Panc1 (cell line): ENCODE measurements at regions not wholly inside any gene's neighbourhood (a gene's known extent, or its start where the extent isn't known, plus 50 kb on each side); places are given as distances from the start of the nearest gene placed in this dataset.

Experiments used
- ATAC-seq: fragments of 200-7000 bp; cut with Tn5 transposase; 2 replicates; pipeline ENCODE4 v1.9.1; 2020; ENCODE audit warnings: mild to moderate bottlenecking, moderate library complexity
- BruUV-seq: library from RNA; stranded (reverse); fragments of 400-500 nt; replicated peaks from 2 replicates; lab custom pipeline; 2021; lab: Mats Ljungman, UMichigan
- CTCF ChIA-PET: fragments of 300-600 bp; sonication (Branson Sonifier 250); formaldehyde crosslinking; loops from one replicate; lab custom pipeline; 2022; ENCODE audit warnings: antibody characterized with exemption; lab: Charles Lee
- POLR2A ChIA-PET: fragments of 300-600 bp; sonication (Branson Sonifier 250); formaldehyde crosslinking; loops from one replicate; lab custom pipeline; 2022; ENCODE audit warnings: antibody characterized with exemption; lab: Charles Lee
- DNase-seq: peaks from one replicate; pipeline ENCODE4 v3.0.0-alpha.2; 2010; ENCODE audit warnings: low read depth, low spot score
- H3K27ac ChIP-seq: 2 replicates; pipeline ENCODE4 v1.5.1; 2011; ENCODE audit warnings: mild to moderate bottlenecking, low read length, inconsistent platforms
- H3K27me3 ChIP-seq: fragments of 200-500 bp; sonication (Bioruptor generic); 2 replicates; pipeline ENCODE4 v1.6.0; 2014; ENCODE audit warnings: low read length, inconsistent platforms; ENCODE audit not compliant: control insufficient read depth, insufficient read depth
- H3K36me3 ChIP-seq: fragments of 200-500 bp; sonication (Bioruptor generic); 2 replicates; pipeline ENCODE4 v1.5.1; 2014; ENCODE audit warnings: inconsistent platforms, mild to moderate bottlenecking, low read length, moderate library complexity; ENCODE audit not compliant: control insufficient read depth, insufficient read depth
- H3K4me1 ChIP-seq: 2 replicates; pipeline ENCODE4 v1.5.1; 2011; ENCODE audit warnings: inconsistent platforms, mild to moderate bottlenecking, low read length, moderate library complexity; ENCODE audit not compliant: control insufficient read depth, insufficient read depth
- H3K4me3 ChIP-seq, 2 experiments: 2 replicates each; pipeline ENCODE4 v1.5.1; 2011 to 2012; ENCODE audit warnings: low read depth in 2 of 2, low read length in 2 of 2, mild to moderate bottlenecking in 2 of 2, inconsistent platforms in 1 of 2, moderate library complexity in 1 of 2
- H3K9me3 ChIP-seq: fragments of 200-500 bp; sonication (Bioruptor generic); 2 replicates; pipeline ENCODE4 v1.5.1; 2014; ENCODE audit warnings: low read depth, mild to moderate bottlenecking, inconsistent platforms, low read length, moderate library complexity; ENCODE audit not compliant: control insufficient read depth, insufficient read depth
- CTCF ChIP-seq: fragments of 450-650 bp; IDR thresholded peaks from 2 replicates; pipeline ENCODE4 v1.5.1; 2017; ENCODE audit warnings: mild to moderate bottlenecking
- POLR2AphosphoS5 ChIP-seq: IDR thresholded peaks from 2 replicates; pipeline ENCODE4 v1.6.1; 2012; ENCODE audit warnings: mild to moderate bottlenecking, low read depth, low read length, moderate library complexity
- REST ChIP-seq, 2 experiments: IDR thresholded peaks; 2 replicates each; pipeline ENCODE4 v1.6.1; 2011 to 2012; ENCODE audit warnings: low read depth in 2 of 2, control low read depth in 1 of 2, low read length in 1 of 2, mild to moderate bottlenecking in 1 of 2, moderate library complexity in 1 of 2; ENCODE audit not compliant: insufficient read depth in 1 of 2
- TCF7L2 ChIP-seq: IDR thresholded peaks from 2 replicates; pipeline ENCODE4 v1.6.1; 2011; ENCODE audit warnings: mild to moderate bottlenecking, low read depth, low read length, inconsistent platforms
- in situ Hi-C: cut with HindIII; loops from 2 replicates; pipeline ENCODE4 v1.10.0; 2016; ENCODE audit warnings: low sequenced_read_pairs, low pct_unique_long_range_greater_than_20kb
- intact Hi-C: fragments of 100-400 bp; cut with micrococcal nuclease; formaldehyde crosslinking; loops from one replicate; pipeline ENCODE4 v1.10.0; 2022; ENCODE audit not compliant: unreplicated experiment

- Histone ChIP-seq H3K9me3 (no peaks in the 10 kb centered on the region), H3K4me1 (no peaks in the 10 kb centered on the region), H3K36me3 (no peaks in the 10 kb centered on the region), H3K27me3 (no peaks in the 10 kb centered on the region; the same call in 1 of the 2 replicates), H3K4me3 (no peak overlapping the region), H3K27ac (no peak overlapping the region)
- TF ChIP-seq POLR2AphosphoS5 (no peak), REST (IDR thresholded peaks at IDR 0.05; ENCODE audit: insufficient read depth in 1 of 2, low read depth in 2 of 2, low read length in 1 of 2) (no peak), TCF7L2 (no peak), CTCF (no peak)
- no peak for DNase-seq
- no TSS peak for BruUV-seq
- CTCF ChIA-PET: no interaction called here
- POLR2A ChIA-PET: no interaction called here
- in situ Hi-C loops: no loop called here
- no peak for ATAC-seq
- intact Hi-C loops: no loop called here
These were observed 299.0 kb downstream of the NR2F2 start for GRCh38 chr15:96629511-96629910.

GRCh38 chr15:96638793-96639192 lies 308.3 kb downstream of the NR2F2 start:
- H3K36me3 ChIP-seq: no peaks in the 10 kb centered on the region
- no TSS peak for BruUV-seq
- no peaks in the 10 kb centered on the region; the same call in 1 of the 2 replicates for H3K27me3 ChIP-seq
- no peaks in the 10 kb centered on the region for H3K4me1 ChIP-seq
- ATAC-seq (no peak), DNase-seq (no peak)
- CTCF ChIA-PET: no interaction called here
- no peaks in the 10 kb centered on the region for H3K9me3 ChIP-seq
- TF ChIP-seq REST (IDR thresholded peaks at IDR 0.05; ENCODE audit: insufficient read depth in 1 of 2, low read depth in 2 of 2, low read length in 1 of 2): no peak
- intact Hi-C loops (no loop called here), in situ Hi-C loops (no loop called here)
- POLR2A ChIA-PET: no interaction called here
- no peak overlapping the region for H3K4me3 ChIP-seq
- no peak overlapping the region for H3K27ac ChIP-seq
